Cardiac muscle cell (in vitro differentiated cells and primary cell): ENCODE measurements at regions not wholly inside any gene's neighbourhood (a gene's known extent, or its start where the extent isn't known, plus 50 kb on each side); places are given as distances from the start of the nearest gene placed in this dataset.
"Not testable (repeated sequence)": the region's sequence is repeated elsewhere in the genome, so short reads cannot be mapped to it uniquely, and the experiment has no call there.

Experiments
- DNase-seq, 2 donors: peaks; one replicate each; pipeline versions ENCODE4 v3.0.0 to v3.0.0-alpha.2; 2010 to 2017; ENCODE audit warnings: low read depth in 1 of 2, low spot score in 1 of 2
- H3K27ac ChIP-seq: fragments of 200-600 bp; sonication (generic); 2 replicates; pipeline ENCODE4 v1.5.1; 2016
- H3K27me3 ChIP-seq: fragments of 200-600 bp; sonication (generic); 2 replicates; pipeline ENCODE4 v1.6.0; 2016; ENCODE audit warnings: control low read depth
- H3K36me3 ChIP-seq: fragments of 200-600 bp; sonication (generic); 2 replicates; pipeline ENCODE4 v1.5.1; 2016; ENCODE audit warnings: control low read depth
- H3K4me1 ChIP-seq: fragments of 200-600 bp; sonication (generic); 2 replicates; pipeline ENCODE4 v1.8.1; 2017; ENCODE audit warnings: low read depth, mild to moderate bottlenecking, mixed run types
- H3K4me3 ChIP-seq: fragments of 200-600 bp; sonication (generic); 2 replicates; pipeline ENCODE4 v1.5.1; 2016; ENCODE audit warnings: mild to moderate bottlenecking
- H3K9me3 ChIP-seq: fragments of 200-600 bp; sonication (generic); 2 replicates; pipeline ENCODE4 v1.5.1; 2017; ENCODE audit warnings: low read depth, mild to moderate bottlenecking, control low read depth
- CTCF ChIP-seq: IDR thresholded peaks from 2 replicates; pipeline ENCODE4 v1.5.1; 2012; ENCODE audit warnings: low read depth, mild to moderate bottlenecking, low read length

GRCh38 chr6:84842525-84843166 is 78.2 kb upstream of the TBX18 start:
- Histone ChIP-seq H3K36me3 (no peaks in the 10 kb centered on the region), H3K27ac (no peak overlapping the region), H3K9me3 (no peaks in the 10 kb centered on the region), H3K4me3 (no peak overlapping the region), H3K4me1 (no peaks in the 10 kb centered on the region), H3K27me3 (no peaks in the 10 kb centered on the region)
- peak in 1 of 2 donors; percentile 80 for DNase-seq
- TF ChIP-seq CTCF = no peak

GRCh38 chr6:84837068-84837866 is 72.9 kb upstream of the TBX18 start:
- not testable (repeated sequence) for DNase-seq, H3K4me1 ChIP-seq, H3K9me3 ChIP-seq, H3K36me3 ChIP-seq, H3K27ac ChIP-seq, H3K4me3 ChIP-seq, H3K27me3 ChIP-seq

GRCh38 chr6:84836366-84836765 is 72.0 kb upstream of the TBX18 start:
- H3K27me3 ChIP-seq = no peaks in the 10 kb centered on the region
- no peak overlapping the region for H3K27ac ChIP-seq
- DNase-seq = no peak
- no peak for TF ChIP-seq CTCF
- no peak overlapping the region for H3K4me3 ChIP-seq
- H3K4me1 ChIP-seq = no peaks in the 10 kb centered on the region
- H3K9me3 ChIP-seq = no peaks in the 10 kb centered on the region
- H3K36me3 ChIP-seq = no peaks in the 10 kb centered on the region

- Histone ChIP-seq H3K36me3 (no peaks in the 10 kb centered on the region), H3K4me1 (no peaks in the 10 kb centered on the region), H3K4me3 (no peak overlapping the region), H3K27me3 (no peaks in the 10 kb centered on the region), H3K9me3 (no peaks in the 10 kb centered on the region), H3K27ac (no peak overlapping the region)
- DNase-seq = no peak
- no peak for TF ChIP-seq CTCF
Measured at GRCh38 chr6:84835340-84835739, 70.9 kb upstream of the TBX18 start.

- H3K9me3 ChIP-seq, H3K4me3 ChIP-seq, H3K36me3 ChIP-seq, H3K4me1 ChIP-seq, H3K27ac ChIP-seq, DNase-seq, H3K27me3 ChIP-seq: not testable (repeated sequence)
Measured at GRCh38 chr6:84831924-84832323, 67.5 kb upstream of the TBX18 start.

GRCh38 chr6:84825461-84825860 is 61.1 kb upstream of the TBX18 start:
- Histone ChIP-seq H3K27ac (no peak overlapping the region), H3K4me1 (no peaks in the 10 kb centered on the region), H3K9me3 (no peaks in the 10 kb centered on the region), H3K4me3 (no peak overlapping the region), H3K27me3 (no peaks in the 10 kb centered on the region), H3K36me3 (no peaks in the 10 kb centered on the region)
- TF ChIP-seq CTCF = no peak
- peak in 1 of 2 donors; percentile 78 for DNase-seq

GRCh38 chr6:84821314-84821713 is 56.9 kb upstream of the TBX18 start:
- H3K36me3 ChIP-seq, DNase-seq, H3K27ac ChIP-seq, H3K4me1 ChIP-seq, H3K4me3 ChIP-seq, H3K9me3 ChIP-seq, H3K27me3 ChIP-seq: not testable (repeated sequence)
